ENCODE measurements at regions not wholly inside any gene's neighbourhood (a gene's known extent, or its start where the extent isn't known, plus 50 kb on each side); places are given as distances from the start of the nearest gene placed in this dataset.

DNA sequence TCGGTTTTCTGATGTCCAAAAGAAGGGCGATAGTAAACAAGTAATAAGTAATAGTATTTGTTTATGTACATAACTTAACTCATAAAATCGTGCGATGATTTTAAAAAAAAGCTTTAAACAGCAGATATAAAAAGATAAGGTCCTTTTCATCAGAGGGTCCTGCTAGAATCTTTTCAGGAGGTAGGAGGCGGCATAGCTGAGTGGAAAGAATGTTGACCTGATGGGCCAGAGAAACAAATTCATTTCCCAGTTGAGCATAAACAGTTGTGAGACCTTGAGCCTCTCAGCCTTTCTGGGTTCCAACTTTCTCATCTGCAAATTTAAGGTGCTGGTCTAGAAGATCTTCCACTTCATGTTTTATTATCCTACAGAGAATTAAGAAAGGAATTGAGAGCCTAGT is 173.5 kb downstream of the LACC1 start:
- no peak for DNase-seq (ENCODE audit: low read depth)

DNA sequence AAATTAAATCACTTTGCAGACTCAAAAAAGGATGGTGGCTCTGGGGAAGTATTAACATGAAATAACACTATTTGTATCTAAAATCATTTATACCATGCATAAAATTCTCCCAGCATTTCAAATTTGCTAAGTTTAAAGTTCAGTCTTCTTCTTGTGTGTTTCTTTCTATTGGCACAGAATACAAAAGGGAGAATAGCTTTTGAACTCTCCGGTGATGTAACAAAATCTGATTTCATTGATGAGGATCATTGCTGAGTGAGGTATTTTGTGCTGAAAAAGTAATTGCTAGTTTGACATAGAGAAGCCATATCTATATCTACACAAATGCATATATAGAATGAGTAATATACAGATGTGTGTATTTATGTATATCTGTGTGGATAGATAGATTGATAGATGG is 174.8 kb downstream of the LACC1 start:
- no peak for DNase-seq (ENCODE audit: low read depth)

DNA sequence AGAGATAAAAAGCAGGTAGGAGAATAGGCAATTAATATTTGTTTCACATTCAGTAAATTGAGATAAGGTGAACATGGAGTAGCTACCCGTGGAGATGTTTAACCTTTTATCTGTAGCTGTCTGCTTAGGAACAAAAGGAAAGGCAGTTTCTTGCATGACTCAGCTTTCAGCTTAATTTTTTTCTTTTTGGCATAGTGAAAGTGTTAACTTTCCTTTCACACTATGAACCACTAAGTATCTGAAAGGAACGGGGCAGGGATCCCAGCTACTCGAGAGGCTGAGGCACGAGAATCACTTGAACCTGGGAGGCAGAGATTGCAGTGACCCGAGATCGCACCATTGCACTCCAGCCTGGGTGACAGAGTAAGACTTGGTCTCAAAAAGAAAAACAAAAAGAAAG is 176.0 kb downstream of the LACC1 start:
- peak; percentile 6 for DNase-seq (ENCODE audit: low read depth)

DNA sequence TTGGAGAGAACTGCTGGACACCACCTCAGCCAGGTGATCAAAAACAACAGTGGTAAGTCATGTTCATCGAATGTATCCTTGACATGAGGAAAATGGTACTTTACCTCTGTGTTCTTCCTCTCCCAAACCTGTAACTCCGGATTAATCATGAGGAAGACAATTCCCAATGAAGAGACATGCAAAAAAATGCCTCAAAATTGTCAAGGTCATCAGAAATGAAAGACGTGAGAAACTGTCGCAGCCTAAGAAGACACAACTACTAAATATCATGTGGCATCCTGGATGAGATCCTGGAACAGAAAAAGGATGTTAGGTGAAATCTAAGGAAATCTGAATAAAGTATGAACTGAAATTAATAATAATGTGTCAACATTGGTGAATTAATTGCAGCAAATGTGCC is 178.4 kb downstream of the LACC1 start:
- no peak for DNase-seq (ENCODE audit: low read depth)

- DNase-seq (ENCODE audit: low read depth), result no peak
Measured at GRCh38 chr13:44058624-44059215, 179.0 kb downstream of the LACC1 start.

- DNase-seq (ENCODE audit: low read depth), result no peak
Measured at GRCh38 chr13:44061876-44062275, 182.2 kb downstream of the LACC1 start.

DNA sequence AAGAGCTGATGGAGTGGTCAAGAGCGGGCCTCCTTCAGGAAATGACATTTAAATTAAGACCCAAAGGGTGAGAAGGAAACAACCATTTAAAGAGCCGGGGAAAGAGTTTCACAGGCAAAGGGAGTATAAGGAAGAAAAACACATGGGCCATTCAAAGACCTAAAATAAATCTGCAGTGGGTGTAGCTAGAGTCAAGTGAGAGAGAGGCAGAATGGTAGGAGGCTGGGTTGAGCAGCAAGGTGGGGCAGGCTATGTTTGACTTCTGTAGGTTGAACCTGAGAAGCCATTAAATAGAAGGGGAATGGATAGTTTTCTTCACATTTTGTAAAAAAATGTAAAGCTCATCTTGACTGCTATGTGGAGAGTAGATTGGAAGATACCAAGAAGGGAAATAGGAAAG is 183.8 kb downstream of the LACC1 start:
- no peak for DNase-seq (ENCODE audit: low read depth)

DNA sequence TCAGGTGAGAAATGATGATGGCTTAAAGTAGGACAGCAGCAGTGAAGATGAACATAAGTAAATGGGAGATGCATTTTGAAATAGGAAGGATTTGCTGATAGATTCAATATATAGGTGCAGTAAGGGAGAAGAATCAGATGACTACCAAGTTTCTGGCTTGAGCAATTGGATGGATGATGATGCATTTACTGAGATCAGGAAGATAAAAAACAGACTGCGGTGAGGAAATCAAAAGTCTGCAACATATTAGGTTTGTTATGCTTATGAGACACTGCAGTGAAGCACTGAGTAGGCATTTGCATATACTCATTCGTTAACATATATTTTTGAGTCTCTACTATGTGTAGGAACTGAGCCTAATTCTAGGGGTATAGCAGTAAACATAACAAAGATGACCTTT is 184.2 kb downstream of the LACC1 start:
- DNase-seq (ENCODE audit: low read depth), result no peak

DNA sequence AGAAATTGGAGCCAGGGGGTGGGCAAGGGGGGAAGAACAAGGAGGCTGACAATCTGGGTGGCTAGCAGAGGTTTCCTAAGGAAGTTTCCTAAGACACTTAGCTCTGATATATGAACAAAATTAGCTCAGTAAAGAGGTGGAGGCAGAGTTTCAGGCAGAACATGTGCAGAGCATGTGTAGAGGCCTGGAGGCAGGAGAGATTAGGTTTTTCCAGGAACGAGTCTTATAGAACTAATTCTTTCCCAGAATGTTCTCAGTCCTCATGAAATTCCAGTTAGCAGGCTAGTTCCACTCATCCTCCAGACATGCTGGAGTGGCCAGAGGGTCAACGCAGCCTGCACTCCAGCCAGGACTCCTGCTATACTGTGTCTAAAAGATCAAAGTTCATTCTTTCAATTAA is 184.7 kb downstream of the LACC1 start:
- DNase-seq (ENCODE audit: low read depth), result no peak

GRCh38 chr13:44068169-44068568 is 188.5 kb downstream of the LACC1 start:
- DNase-seq (ENCODE audit: low read depth), result peak; percentile 83

DNA sequence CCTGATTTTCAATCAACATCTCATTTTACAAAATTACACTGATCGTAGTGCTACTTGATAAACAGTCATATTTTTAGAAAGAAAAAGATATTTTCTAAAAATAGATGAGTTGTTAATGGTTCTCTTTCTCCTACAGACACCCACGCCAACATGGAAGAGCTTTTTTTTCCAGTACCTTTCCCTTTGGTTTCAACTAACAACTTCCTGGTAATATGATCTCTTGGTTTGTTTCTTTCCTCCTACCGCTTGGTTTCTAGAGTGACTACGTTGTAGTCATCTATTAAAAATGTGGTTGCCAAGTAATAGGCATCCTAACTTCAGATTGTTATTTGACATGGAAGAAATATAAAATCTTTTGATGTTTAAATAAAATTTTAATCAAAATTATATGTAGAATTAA is 189.0 kb downstream of the LACC1 start:
- peak; percentile 91 for DNase-seq (ENCODE audit: low read depth)

DNA sequence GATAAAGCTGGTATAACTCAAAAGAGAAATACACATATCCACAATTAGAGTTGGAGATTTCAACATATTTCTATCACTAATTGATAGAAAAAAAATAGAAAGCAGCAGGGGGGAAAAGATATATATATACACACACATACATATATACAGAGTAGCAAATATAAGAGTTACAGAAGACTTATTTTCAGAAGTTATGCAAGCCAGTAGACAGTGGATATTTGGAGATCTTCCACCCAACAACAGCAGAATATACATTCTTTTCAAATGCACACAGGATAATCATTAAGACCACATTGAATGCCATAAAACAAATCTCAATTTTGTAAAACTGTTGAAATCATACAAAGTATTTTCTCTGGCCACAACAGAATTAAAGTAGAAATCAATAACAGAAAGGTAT is 192.8 kb downstream of the LACC1 start:
- no peak for DNase-seq (ENCODE audit: low read depth)

- no peak for DNase-seq (ENCODE audit: low read depth)
Measured at GRCh38 chr13:44074611-44075010, 194.9 kb downstream of the LACC1 start.

DNA sequence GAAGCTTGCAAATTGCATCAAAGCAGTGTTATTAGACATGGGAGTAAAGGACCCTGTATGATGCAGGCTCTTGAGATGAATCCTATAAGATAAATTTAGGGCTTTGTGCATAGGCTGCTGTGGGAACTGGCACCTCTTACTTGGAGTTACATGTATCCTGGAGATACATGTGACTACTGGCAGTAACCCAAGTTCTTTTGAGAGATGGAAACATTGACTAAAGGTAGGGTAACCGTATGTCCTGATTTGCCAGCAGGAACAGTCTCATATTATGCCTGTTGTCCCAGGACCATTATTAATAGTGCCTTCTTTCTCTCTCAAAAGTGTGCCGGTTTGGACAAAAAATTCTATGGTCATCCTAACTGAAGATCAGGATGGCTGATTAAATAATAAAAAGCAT is 195.4 kb downstream of the LACC1 start:
- DNase-seq (ENCODE audit: low read depth), result no peak

GRCh38 chr13:44078806-44079376 is 199.2 kb downstream of the LACC1 start:
- no peak for DNase-seq (ENCODE audit: low read depth)

- no peak for DNase-seq (ENCODE audit: low read depth)
Measured at GRCh38 chr13:44079413-44080205, 199.9 kb downstream of the LACC1 start.

GRCh38 chr13:44084146-44084545 is 204.4 kb downstream of the LACC1 start:
- DNase-seq (ENCODE audit: low read depth), result no peak

DNA sequence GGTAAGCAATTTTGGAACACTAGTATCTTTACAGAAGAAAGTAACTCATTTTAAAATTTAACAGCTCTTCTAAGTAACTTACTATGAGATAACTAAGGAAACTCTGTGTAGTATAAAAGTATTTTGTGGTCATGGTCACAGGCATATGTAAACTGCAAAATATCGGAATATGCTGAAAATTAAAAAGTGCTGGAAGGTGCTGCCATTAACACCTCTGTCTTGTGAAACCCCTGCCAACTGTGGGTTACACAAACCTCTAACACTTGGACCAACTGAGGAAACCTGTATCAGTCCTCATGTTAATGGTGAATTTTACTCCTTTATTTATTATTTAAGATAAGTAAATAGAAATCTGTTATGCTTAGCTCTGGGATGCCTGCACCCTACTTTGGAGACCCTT is 206.7 kb downstream of the LACC1 start:
- no peak for DNase-seq (ENCODE audit: low read depth)

DNA sequence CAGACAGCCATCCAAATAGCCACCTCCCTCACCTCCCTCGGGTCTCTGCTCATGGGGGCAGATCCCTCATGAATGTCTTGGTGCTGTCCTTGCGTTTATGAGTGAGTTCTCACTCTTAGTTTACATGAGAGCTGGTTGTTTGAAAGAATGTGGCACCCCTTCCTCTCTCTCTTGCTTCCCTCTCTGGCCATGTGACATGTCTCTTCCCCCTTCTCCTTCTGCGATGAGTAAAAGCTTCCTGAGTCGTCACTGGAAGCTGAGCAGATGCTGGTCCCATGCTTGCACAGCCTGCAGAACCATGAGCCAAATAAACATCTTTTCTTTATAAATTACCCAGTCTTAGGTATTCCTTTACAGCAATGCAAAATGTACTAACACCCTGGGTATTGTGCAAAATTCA is 208.7 kb downstream of the LACC1 start:
- DNase-seq (ENCODE audit: low read depth), result no peak

- no peak for DNase-seq (ENCODE audit: low read depth)
Measured at GRCh38 chr13:44088991-44089413, 209.3 kb downstream of the LACC1 start.

DNA sequence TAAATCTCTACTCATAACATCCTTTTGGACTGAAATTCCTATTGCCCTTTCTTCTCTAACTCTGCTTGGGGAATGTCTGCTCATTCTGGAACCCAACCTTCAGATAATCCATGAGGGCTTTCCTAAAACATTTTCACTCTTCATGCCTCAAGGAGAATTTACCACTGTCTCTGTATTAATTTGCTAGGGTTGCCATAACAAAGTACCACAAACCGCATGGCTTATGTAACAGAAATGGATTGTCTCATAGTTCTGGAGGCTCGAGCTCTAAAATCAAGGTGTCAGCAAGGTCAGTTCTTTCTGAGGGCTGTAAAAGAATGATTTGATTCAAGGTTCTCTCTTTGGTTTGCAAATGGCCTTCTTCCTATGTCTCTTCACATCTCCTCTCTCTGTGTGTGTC is 209.7 kb downstream of the LACC1 start:
- peak; percentile 64 for DNase-seq (ENCODE audit: low read depth)

DNA sequence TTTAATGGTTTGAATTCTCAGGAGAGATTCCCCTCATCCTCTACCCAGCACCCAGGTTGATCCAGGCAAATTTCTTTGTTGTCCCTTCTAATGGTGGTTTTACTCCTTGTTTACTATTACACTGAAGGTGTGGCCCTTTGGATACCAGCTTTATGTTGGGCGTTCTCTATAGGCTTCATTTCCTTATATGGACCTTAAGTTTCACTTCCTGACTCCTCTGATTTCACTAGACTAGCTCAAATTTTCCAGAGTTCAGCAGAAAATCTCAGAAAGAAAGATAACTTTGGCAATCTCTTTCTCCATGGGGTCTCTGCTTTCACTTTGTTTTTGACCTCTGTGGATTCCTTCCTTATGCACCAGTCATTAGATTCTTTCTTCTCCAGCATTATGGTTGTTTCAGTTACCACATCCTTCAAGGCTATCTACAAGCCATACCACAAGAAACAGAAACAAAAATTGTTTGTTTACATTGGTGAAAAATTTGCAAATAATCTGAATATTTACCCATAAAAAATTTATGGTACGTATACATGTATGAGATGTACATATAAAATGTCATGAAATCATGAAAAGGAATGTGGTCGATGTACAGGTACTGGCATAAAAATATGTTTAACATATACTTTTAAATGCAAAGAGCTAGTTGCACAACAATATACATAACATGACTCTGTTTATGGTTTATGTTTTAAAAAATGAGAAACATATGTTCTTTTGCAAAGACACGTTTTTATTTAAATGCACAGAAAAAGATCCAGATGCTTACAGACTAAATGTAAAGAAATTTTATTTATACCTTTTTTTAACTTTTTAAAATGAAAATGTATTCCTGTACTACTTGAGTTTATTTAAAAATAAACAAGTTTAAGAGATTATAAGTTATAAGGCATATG is 212.6 kb downstream of the LACC1 start:
- DNase-seq (ENCODE audit: low read depth), result no peak
